ENCODE measurements at regions not wholly inside any gene's neighbourhood (a gene's known extent, or its start where the extent isn't known, plus 50 kb on each side); places are given as distances from the start of the nearest gene placed in this dataset.

DNA sequence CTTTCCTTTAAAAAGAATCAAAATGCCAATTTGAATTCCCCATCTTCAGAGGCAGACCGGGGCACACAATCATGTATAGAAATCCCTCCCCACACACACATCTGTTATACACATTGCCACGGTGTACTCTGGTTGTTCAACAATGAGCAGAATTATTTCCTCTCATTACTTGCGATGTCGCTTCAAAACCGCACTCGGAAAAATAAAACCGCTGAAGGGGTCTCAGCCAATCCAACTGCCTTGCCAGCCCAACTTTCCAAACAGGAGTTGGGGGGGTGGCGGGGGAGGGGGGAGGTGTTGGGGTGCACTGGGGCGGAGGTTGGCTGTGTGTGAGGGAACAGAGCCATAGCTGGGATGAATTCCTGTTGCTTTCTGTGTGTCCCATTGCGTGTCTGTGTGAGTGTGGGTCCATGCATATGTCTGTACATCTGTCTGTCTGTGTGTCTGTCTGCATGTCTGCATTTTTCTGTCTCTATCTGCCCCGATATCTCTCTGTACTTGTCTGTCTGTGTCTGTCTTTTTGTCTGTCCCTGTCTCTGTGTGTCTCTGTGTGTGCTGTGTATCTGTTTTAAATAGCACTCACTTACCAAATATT is 163.6 kb upstream of the TBX3 start:
- Histone ChIP-seq H3K27ac (no peak overlapping the region), H3K36me3 (no peaks in the 10 kb centered on the region), H3K9me3 (no peaks in the 10 kb centered on the region), H3K27me3 (no peaks in the 10 kb centered on the region), H3K4me1 (no peaks in the 10 kb centered on the region), H3K4me3 (no peak overlapping the region)
- WGBS, 2 donors: 87 to 88% methylated on average over 11 of the region's 11 CpGs
- no peak for DNase-seq
- ATAC-seq (ENCODE audit: low FRiP score in 2 of 2): no peak
- no peak for TF ChIP-seq POLR2A (IDR thresholded peaks at IDR 0.05)
- TF ChIP-seq, protein P1, sequence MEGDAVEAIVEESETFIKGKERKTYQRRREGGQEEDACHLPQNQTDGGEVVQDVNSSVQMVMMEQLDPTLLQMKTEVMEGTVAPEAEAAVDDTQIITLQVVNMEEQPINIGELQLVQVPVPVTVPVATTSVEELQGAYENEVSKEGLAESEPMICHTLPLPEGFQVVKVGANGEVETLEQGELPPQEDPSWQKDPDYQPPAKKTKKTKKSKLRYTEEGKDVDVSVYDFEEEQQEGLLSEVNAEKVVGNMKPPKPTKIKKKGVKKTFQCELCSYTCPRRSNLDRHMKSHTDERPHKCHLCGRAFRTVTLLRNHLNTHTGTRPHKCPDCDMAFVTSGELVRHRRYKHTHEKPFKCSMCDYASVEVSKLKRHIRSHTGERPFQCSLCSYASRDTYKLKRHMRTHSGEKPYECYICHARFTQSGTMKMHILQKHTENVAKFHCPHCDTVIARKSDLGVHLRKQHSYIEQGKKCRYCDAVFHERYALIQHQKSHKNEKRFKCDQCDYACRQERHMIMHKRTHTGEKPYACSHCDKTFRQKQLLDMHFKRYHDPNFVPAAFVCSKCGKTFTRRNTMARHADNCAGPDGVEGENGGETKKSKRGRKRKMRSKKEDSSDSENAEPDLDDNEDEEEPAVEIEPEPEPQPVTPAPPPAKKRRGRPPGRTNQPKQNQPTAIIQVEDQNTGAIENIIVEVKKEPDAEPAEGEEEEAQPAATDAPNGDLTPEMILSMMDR (IDR thresholded peaks at IDR 0.05): no peak
- TF ChIP-seq EP300 (IDR thresholded peaks at IDR 0.05): no peak
- no peak for TF ChIP-seq POLR2AphosphoS5 (IDR thresholded peaks at IDR 0.05)

- WGBS, 2 donors: 66 to 69% methylated on average over 8 of the region's 8 CpGs
- H3K27ac ChIP-seq: no peak overlapping the region
- H3K4me1 ChIP-seq: no peaks in the 10 kb centered on the region
- ATAC-seq (ENCODE audit: low FRiP score in 2 of 2) (no peak), DNase-seq (no peak)
- no peak overlapping the region for H3K4me3 ChIP-seq
- no peaks in the 10 kb centered on the region for H3K9me3 ChIP-seq
- no peaks in the 10 kb centered on the region for H3K36me3 ChIP-seq
- no peaks in the 10 kb centered on the region for H3K27me3 ChIP-seq
- no peak for TF ChIP-seq POLR2AphosphoS5 (IDR thresholded peaks at IDR 0.05)
- TF ChIP-seq EP300 (IDR thresholded peaks at IDR 0.05): no peak
- TF ChIP-seq, protein P1 (IDR thresholded peaks at IDR 0.05): no peak
- no peak for TF ChIP-seq POLR2A (IDR thresholded peaks at IDR 0.05)
These were observed 162.8 kb upstream of the TBX3 start for GRCh38 chr12:114846771-114847170.

- no peaks in the 10 kb centered on the region for H3K27me3 ChIP-seq
- no peak for TF ChIP-seq POLR2A (IDR thresholded peaks at IDR 0.05)
- no peak for TF ChIP-seq EP300 (IDR thresholded peaks at IDR 0.05)
- WGBS, 2 donors: 77 to 82% methylated on average over 5 of the region's 5 CpGs
- H3K4me1 ChIP-seq: no peaks in the 10 kb centered on the region
- no peak for DNase-seq
- no peak overlapping the region for H3K4me3 ChIP-seq
- no peaks in the 10 kb centered on the region for H3K9me3 ChIP-seq
- H3K27ac ChIP-seq: no peak overlapping the region
- no peak for ATAC-seq (ENCODE audit: low FRiP score in 2 of 2)
- H3K36me3 ChIP-seq: no peaks in the 10 kb centered on the region
These were observed 157.7 kb upstream of the TBX3 start for GRCh38 chr12:114841557-114842251.

DNA sequence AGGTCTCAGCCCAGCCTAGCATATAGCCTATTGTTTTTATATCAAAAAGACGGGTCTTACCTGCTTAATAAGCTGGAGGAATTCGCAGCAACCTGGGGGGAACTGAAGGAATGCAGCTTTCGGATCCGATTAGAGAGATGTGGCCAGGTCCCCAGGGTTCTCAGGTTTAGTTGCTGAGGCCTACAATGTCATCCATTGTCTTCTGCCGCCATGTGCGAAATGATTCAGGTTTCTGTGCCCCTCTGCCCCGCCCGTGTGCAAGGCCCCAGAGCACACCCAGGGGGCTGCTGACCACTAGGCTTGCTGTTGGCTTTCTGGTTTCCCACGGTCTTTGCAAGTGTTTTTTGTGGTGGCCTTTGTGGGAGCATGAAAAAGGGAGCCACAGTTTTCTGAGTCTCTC is 154.5 kb upstream of the TBX3 start:
- no peaks in the 10 kb centered on the region for H3K27me3 ChIP-seq
- 91 to 92% methylated on average over 5 to 9 of the region's 9 CpGs for WGBS, 2 donors
- peaks cover 0 to 5% (median 1%) of the 10 kb centered on the region in 4 donors for H3K9me3 ChIP-seq
- H3K4me1 ChIP-seq: no peaks in the 10 kb centered on the region
- DNase-seq (no peak), ATAC-seq (ENCODE audit: low FRiP score in 2 of 2) (no peak)
- TF ChIP-seq POLR2AphosphoS5 (IDR thresholded peaks at IDR 0.05): no peak
- no peak for TF ChIP-seq POLR2A (IDR thresholded peaks at IDR 0.05)
- TF ChIP-seq, protein P1 (IDR thresholded peaks at IDR 0.05): no peak
- no peak for TF ChIP-seq EP300 (IDR thresholded peaks at IDR 0.05)
- H3K27ac ChIP-seq: no peak overlapping the region
- no peak overlapping the region for H3K4me3 ChIP-seq
- no peaks in the 10 kb centered on the region for H3K36me3 ChIP-seq

- TF ChIP-seq, protein P1 (IDR thresholded peaks at IDR 0.05): no peak
- TF ChIP-seq POLR2A (IDR thresholded peaks at IDR 0.05) (no peak), POLR2AphosphoS5 (IDR thresholded peaks at IDR 0.05) (no peak), EP300 (IDR thresholded peaks at IDR 0.05) (no peak)
- Histone ChIP-seq H3K27me3 (no peaks in the 10 kb centered on the region), H3K4me1 (no peaks in the 10 kb centered on the region), H3K36me3 (no peaks in the 10 kb centered on the region), H3K27ac (no peak overlapping the region), H3K9me3 (peaks cover 0 to 5% (median 1%) of the 10 kb centered on the region in 4 donors), H3K4me3 (no peak overlapping the region)
- ATAC-seq (ENCODE audit: low FRiP score in 2 of 2): no peak
- 93 to 96% methylated on average over 3 of the region's 3 CpGs for WGBS, 2 donors
- DNase-seq: no peak
These were observed 152.6 kb upstream of the TBX3 start for GRCh38 chr12:114836609-114837008.

All from upper lobe of left lung (tissue), 6 donors.